HG03575 (cell line): ENCODE measurements at regions not wholly inside any gene's neighbourhood (a gene's known extent, or its start where the extent isn't known, plus 50 kb on each side); places are given as distances from the start of the nearest gene placed in this dataset.
"Not testable (repeated sequence)": the region's sequence is repeated elsewhere in the genome, so short reads cannot be mapped to it uniquely, and the experiment has no call there.

Source experiments
- ATAC-seq: cut with Tn5 transposase; IDR thresholded peaks from one replicate; pipeline ENCODE4 v1.9.1; 2021; ENCODE audit not compliant: unreplicated experiment, insufficient number of reproducible peaks, low FRiP score; ENCODE audit errors: extremely low read depth

DNA sequence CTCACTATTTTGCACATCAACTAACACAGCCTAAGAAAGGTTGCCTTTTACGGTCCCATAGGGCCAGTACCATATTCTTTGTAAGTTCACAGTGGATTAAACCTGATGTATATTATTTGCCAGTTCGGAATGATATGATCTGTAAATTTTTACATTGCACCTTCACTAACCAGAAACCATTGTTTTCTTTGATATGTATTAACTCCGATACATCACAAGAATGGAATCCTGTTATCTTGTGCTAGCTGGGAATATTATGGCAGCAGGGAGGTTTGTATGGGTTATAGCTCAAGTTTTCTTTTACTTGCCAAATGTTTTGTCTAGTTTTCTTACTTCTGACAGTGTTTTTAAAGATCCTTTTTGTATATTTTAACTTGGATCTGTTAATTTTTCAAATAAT is 51.4 kb upstream of the S1PR1 start:
- no peak for ATAC-seq

DNA sequence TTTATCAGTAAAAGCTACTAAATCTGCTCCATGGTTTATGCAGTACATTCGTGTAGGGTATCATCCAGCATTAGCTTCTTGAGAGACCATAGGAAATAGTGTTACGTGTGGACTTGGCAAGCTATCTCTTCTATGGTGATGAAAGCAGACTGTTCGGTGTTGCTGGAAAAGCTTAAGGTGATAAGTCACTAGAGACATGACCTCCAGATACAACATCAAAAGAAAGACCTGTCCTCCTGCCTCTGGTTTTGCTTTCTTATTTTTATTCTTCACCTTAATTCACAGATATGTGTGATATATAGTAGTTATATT is 53.5 kb upstream of the S1PR1 start:
- no peak for ATAC-seq

DNA sequence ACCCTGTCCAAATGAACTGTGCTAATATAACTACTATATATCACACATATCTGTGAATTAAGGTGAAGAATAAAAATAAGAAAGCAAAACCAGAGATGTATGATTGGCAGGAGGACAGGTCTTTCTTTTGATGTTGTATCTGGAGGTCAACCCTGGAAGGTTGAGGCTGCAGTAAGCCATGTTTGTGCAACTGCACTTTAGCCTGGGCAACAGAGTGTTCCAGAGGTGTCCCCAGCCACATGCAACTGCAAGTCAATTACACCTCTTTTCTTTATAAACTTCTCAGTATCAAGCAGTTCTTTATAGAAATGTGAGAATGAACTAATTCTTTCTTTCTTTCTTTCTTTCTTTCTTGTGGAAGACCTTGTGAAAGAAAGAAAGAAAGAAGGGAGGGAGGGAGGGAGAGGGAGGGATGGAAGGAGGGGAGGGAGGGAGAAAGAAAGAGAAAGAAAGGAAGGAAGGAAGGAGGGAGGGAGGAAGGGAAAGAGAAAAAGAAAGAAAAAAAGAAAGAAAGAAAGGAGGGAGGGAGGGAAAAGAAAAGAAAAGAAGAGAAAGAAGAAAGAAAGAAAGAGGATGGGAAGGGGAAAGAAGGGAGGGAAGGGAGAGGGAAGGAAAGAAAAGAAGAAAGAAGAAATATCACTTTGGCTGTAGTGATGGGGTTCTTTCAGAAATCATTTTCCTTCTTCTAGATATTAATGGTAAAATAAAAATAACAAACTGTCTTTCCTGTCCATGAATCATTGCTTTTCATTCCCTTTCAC is 54.0 kb upstream of the S1PR1 start:
- no peak for ATAC-seq

DNA sequence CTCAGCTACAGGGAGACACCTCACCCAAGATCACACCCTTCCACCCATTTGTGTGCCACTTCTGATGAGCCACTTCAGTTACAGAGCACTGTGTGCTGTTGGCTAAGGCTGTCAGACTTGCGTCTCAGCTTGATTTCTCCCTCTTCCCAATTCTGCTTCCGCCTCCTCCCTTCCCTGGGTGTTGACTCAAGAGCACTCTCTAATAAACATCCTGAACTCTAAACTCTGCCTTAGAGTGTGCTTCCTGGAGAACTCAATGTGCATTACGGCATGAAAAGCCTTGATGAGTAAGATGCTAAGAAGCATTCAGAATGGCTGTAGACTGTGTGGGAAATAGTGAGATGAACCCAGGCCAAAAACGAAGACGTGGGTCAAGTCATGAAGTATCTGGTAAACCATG is 54.9 kb upstream of the S1PR1 start:
- no peak for ATAC-seq

DNA sequence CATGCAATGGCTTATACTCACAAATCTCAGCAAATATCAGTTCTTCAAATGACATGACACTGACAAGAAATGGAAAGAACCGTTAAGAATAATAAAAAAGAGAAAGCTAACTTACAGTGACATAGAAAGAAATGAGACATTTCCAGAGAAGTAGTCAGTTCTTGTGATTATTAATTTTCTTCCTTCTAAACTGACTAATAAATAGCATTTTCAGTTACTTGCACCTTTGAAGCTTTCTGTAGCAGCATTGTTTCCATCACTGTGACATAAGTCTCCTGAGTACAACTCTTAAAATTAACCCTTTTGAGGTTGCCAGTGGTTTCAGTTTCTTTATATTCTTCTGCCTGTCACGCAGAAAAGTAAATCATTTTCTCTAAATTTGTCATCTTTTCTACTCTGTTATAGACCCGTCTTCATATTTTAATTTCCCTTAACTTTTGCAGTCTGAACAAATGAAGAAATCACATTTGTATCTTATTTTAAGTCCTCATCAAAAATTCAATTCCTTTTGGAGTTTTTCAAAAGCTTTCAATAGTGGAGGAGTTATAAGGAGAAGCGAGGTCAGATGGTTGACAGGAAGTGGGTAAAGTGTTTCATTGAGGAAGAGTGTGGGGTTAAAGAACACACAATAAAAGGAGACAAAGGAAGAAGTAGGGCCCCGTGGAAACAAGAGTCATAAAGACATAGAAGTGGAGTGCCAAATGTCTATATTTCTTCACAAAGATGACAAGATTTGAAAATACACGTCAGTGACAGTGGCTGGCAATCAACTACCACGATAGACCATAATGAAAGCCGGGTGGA is 57.9 kb upstream of the S1PR1 start:
- ATAC-seq = peak; percentile 93

DNA sequence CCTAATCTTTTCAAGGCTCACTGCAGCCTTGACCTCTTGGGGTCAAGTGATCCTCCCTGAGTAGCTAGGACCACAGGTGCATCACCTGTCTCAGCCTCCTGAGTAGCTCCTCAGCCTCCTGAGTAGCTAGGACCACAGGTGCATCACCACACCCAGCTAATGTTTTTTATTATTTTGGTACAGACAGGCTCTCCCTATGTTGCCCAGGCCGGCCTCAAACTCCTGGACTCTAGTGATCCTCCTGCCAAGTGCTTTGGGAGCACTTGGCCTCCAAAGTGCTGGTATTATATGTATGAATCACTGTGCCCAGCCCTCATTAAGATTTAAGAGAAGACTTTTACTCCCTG is 58.5 kb upstream of the S1PR1 start:
- ATAC-seq = no peak

DNA sequence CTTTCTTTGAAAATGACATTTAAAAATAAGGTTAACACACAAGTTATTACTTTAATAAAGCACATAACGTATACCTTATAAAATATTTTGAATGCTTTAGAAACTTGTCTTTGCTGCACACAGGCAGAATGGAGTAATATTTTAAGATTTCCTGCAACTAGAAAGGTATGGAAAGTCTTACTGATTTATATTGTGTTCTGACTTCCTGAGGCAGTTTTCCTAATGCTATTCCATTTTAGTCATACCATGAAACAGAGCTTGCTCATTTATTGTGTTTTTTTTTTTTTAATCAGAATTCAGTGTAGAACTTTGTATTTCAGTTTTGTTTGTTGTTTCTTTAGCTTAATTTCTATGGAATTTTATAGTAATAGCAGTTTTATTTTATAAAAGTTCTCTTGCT is 60.9 kb upstream of the S1PR1 start:
- no peak for ATAC-seq

DNA sequence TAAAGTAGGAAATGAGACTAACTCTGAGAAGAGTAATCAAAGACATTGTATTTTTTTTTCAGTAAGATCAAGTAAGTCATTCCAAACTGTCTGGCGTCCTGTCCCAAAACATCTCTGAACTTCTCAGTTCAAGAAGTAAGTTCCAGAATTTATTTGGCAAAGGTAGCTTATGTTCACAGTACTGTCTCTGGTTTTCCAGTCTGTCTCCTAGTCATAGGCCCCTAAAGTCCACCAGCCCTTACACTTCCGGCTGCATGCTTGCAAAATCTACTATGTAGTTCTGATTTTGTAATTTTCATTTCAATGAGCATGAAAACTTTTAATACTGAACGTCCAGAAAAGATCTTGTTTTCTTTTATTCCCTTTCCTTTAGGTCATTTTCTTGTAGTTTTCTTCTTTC is 61.4 kb upstream of the S1PR1 start:
- no peak for ATAC-seq

DNA sequence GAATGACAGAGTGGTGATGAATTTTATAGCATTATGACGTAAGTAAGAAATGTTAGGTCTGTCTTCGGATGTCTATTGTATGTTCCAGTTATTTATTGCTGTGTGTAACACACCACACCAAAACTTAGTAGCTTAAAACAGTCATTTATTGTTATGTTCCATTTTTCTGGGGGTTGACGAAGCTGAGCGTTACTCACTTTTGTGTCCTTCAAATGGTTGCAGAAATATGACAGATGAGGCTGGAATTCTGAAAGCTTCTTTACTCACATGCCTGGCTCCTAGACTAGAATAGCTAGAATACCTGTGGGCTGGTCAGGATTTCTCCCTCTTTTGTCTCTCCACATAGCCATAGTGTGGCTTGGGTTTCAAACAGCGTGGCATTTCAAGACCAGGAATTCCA is 62.1 kb upstream of the S1PR1 start:
- no peak for ATAC-seq

DNA sequence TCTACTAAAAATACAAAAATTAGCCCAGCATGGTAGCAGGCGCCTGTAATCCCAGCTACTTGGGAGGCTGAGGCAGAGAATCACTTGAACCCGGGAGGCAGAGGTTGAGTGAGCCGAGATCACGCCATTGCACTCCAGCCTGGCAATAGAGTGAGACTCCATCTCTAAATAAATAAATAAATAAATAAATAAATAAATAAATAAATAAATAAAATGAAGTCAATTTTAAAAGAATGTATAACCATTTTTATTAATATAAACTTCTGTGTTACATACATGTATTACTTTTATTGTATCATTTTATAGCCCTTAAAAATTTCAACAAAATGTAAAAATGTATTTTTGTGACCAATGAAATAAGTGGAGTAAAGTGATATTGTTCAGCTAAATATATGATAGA is 62.5 kb upstream of the S1PR1 start:
- ATAC-seq = not testable (repeated sequence)

DNA sequence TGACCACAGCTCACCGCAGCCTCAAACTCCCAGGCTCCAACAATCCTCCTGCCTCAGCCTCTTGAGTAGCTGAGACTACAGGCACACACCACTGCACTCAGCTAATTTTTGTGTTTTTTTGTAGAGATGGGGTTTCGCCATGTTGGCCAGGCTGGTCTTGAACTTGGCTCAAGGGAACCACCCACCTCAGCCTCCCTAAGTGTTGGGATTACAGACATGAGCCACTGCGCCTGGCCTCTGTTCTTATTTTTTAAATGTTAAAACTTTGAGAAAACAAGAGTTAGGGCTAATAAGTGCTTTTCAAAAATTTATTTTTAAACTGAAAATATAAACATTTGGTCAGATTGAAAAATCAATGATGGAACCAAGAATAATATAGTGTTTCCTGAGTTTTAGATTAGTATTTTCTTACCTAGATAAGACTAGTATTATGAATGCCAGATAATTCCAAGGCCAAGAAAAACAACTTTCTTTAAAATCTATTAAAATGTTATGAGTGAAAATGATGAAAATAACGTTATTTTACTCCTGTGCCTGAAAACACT is 66.2 kb upstream of the S1PR1 start:
- ATAC-seq = no peak

DNA sequence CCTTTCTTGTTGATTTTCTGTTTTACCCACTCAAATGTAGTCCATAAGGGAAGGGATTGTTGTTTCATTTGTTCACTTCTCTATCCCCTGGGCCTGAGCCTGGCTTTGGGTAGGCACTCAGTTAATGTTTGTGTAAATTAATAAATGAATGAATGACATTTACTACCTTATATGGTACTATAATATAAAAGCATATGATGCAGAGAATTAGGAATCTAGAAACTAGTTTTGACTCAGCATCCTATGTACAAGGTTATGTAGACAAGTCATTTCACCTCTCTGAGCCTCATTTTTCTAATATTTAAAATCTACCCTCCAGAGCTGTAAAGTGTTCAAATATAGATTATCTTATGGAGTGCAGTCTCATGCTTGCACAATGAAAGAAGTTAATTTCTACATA is 68.9 kb upstream of the S1PR1 start:
- no peak for ATAC-seq

DNA sequence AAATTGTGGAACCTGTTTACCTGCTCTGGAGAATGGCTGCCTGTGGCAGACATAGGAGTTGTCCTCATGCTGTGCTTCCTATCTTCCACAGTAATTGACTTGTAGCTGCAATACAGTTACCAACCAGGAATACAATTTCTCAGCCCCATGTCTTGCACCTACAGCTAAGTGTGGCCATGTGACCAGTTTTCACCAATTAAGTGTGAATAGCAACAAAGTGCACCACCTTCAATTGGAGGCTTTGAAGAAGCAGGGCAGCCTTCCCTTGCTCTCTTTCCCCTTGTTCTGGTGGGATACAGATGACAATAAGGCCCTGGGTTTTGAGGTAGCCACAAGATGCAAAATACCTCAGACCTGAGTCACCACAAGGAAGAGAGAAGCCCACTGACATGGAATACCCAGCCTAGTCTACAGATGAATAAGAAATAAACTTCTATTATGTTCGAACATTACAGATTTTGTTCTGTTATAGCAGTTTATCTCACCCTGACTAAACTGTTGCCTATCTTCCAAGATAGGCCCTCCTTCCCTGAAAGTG is 70.2 kb upstream of the S1PR1 start:
- no peak for ATAC-seq

DNA sequence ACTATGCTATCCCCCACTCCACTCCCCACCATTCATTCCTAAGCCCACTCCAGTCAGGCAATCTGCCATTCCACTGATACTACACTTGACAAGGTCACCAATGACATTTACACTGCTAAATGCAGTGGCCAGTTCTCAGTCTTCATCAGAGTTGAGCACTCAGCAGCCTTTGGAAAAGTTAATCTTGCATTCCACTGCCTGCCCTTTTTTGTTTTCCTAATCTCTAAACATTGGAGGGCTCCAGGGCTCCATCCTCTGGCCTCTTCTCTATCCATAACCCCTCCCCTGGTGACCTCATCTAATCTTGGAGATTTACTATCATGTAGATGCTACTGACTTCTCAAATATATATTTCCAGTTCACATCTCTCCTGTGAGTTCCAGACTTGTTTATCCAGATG is 70.9 kb upstream of the S1PR1 start:
- ATAC-seq = no peak

DNA sequence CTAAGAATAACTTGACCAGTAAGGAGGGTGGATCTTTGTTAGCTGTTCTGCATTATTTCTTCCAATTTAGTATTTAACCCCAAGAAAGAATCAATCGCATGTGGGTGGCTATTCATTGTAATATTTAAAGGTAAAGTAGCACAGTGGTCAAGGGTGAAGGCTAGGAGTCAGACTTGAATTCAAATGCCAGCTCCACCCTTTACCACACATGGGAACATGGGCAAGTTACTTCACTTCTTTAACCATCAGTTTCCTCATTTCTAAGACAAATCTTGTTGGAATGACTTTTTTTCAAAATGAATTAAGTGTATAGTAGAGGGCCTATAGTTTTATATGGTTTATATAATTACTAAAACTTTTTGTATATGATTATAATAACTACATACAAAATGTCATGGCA is 71.3 kb upstream of the S1PR1 start:
- ATAC-seq = no peak

DNA sequence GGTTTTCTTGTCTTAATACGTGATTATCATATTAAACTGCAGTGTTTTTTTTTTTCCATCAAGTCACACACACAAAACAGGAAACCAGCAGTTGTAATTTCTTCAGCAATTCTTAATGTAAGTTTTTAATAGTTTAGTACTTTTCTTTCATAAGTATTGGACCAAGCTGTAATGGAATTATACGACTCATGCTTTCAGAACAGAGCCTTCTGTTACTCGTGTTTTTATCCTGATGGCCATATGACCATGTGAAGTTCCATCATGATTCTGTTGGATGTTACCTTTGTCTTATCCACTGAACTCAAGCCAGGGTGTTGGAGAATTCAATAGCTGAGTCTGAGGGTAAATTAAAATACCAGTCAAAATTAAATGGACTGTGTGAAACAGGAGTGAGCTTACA is 72.0 kb upstream of the S1PR1 start:
- ATAC-seq = no peak

DNA sequence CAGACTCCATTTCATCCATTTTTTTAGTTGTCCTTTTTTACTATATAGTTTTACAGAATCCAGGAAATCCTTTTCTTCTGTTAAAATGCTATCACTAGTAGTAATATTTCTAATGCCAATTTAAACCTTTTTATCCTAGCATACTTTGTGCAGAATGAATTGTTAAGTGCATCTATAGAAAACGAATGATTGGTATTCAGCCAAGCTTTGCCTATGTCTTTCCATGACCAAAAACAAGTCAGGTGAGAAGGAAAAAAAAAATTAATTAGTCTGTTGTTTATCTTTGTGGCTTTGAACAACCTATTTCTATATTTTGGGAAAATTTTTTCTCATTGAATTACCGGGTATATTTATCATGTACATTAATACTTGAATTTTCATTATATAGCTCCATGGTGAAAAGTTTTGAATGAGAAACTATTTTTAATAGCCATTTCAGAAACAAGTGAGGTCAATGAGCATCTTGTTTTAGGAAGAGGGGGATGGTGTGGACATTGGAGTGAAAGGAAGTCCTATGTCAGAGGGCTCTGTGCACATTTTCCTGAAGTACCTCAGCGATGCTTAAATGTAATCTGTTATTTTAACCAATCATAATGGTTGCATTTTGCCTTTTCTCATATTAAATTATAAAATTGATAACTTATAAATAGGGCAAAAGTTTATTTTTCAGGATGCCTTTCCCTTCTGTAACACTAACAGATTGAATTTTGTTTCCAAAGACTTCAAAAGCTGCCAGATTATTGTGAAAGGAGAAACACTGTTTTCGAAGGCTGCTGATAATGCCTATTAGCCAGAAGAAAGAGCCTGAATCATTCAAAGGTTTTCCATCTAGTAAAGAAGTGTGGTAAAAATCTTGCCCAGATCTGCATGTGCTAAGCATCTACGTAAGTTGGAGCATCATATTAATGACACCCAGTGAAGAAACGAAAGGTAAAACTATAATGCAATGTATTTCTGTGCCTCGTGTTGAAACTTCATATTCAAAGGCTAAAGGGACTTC is 73.8 kb upstream of the S1PR1 start:
- ATAC-seq = no peak

DNA sequence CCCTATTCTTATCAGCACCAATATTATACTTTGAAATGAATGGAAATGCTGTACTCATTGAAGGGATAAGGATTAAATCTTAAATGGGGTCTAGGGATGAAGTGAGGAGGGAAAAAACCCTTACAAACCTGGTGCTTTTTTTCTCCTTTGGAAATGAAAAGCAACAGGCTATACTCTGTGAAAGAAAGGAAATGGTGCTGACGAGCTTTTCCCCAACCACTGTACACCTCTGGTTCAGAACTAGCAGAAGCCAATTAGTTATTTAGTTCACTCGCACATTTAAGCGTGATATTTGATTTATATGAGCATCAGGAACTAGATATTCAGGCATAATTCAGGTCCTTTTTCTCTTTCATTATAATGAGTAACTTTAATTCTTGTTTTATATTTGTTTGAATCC is 74.5 kb upstream of the S1PR1 start:
- ATAC-seq = no peak

DNA sequence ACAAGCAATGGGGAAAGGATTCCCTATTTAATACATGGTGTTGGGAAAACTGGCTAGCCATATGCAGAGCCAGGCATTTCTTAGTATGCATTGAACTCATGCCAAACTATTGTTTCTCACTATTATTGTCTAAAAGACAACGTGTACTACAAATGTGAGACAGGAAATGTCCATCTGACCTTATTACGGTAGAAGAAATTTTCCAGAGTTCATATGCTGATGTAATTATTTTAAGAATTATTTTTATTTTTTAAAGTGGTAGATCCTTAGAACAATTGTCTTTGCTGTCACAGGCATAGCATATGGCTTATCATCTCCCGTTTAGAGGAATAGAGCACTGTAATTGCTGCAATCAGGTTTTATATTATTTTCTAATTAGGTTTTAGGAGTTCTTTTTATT is 75.2 kb upstream of the S1PR1 start:
- no peak for ATAC-seq
